Stimulated activated effector memory CD8-positive, alpha-beta T cell treated with anti-CD3 and anti-CD28 coated beads, Interleukin-12 subunit alpha, Interleukin-12 subunit beta, amount 100 ng/mL, for 72 hours (primary cell): ENCODE measurements at regions not wholly inside any gene's neighbourhood (a gene's known extent, or its start where the extent isn't known, plus 50 kb on each side); places are given as distances from the start of the nearest gene placed in this dataset.

Experiments
- ATAC-seq: fragments of 150-1000 bp; cut with Tn5 transposase; 2 replicates; pipeline ENCODE4 v1.10.0; 2021
- DNase-seq, 2 donors: peaks; one replicate each; pipeline ENCODE4 v3.0.0; 2021 to 2022; ENCODE audit warnings: low spot score in 2 of 2
- H3K27ac Mint-ChIP-seq: one replicate; pipeline ENCODE4 v1.8.0; 2022; ENCODE audit warnings: mild to moderate bottlenecking, mixed read lengths
- H3K36me3 Mint-ChIP-seq: one replicate; pipeline ENCODE4 v1.8.0; 2022; ENCODE audit warnings: mild to moderate bottlenecking, mixed read lengths
- H3K4me1 Mint-ChIP-seq: one replicate; pipeline ENCODE4 v1.8.0; 2022; ENCODE audit warnings: mixed read lengths
- H3K4me3 Mint-ChIP-seq: one replicate; pipeline ENCODE4 v1.8.0; 2022; ENCODE audit warnings: mild to moderate bottlenecking, mixed read lengths
- H3K9me3 Mint-ChIP-seq: one replicate; pipeline ENCODE4 v1.8.0; 2022; ENCODE audit warnings: mixed read lengths

DNA sequence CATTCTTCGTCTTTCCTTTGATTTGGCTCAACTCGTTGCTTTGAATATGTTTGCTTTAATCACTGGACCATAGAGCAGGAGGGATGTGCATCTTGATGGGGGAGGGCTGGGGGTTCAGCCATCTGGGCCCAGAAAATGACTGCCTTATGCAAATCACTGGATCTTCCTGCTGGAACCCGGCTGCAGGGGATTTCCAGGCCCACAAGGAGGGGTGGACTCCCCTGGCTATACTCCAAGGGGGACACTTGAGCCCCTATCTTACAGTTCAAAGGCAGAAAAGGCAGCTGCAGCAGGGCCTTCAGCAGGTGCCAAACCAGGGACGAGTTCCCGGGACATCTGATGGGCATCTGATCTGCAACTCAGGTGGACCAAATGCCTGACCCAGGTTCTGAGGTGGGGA is 122.5 kb downstream of the DICER1 start:
- Mint-ChIP-seq H3K9me3 (no peaks in the 10 kb centered on the region), H3K4me1 (no peaks in the 10 kb centered on the region), H3K4me3 (no peak overlapping the region), H3K36me3 (no peaks in the 10 kb centered on the region), H3K27ac (no peak overlapping the region)
- DNase-seq (no peak), ATAC-seq (no peak)

DNA sequence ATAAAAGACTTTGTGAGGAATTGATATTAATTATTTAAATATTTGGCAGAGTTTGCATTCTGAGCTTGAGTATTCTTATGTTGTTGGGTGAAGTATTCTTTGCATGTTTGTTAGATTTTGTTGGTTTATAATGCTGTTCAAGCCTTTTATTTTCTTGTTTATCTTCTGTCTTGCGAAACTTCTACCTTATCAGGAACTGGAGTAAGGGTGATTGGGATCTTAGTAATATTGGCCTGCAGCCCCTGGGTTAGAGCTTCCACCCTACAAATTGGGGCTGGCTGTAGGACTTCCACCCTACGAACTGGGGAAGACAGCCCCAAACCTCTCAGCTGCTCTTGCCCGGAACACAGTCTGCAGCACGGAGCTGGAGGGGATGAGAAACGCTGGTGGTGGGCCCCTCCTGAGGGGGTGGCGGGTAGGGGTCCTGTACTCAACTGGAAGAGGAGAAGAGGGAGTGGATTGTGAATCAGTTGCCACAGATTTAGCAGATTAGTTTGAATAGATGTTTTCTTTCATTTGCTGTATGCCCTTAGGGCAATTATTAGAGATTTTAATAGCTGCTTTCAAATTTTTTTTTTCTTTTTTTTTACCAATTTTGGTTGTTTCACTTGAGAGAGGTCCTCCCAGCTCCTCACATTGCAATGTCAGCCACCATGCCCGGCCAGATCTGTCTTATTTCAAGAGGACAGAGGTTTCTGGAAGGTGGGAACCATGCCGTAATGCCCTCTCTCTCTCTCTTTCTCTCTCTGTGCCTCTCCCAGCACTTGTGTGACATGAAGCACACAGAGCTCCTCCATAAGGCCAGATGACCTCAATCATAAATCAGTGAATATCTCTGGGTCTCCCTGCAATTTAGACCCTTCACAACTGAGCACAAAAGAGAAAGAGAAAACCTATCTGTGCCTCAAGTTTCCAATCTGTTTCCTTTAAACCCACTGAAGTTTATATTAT is 123.4 kb downstream of the DICER1 start:
- Mint-ChIP-seq H3K4me3 (no peak overlapping the region), H3K9me3 (no peaks in the 10 kb centered on the region), H3K4me1 (no peaks in the 10 kb centered on the region), H3K27ac (no peak overlapping the region), H3K36me3 (no peaks in the 10 kb centered on the region)
- DNase-seq, result no peak
- no peak for ATAC-seq

DNA sequence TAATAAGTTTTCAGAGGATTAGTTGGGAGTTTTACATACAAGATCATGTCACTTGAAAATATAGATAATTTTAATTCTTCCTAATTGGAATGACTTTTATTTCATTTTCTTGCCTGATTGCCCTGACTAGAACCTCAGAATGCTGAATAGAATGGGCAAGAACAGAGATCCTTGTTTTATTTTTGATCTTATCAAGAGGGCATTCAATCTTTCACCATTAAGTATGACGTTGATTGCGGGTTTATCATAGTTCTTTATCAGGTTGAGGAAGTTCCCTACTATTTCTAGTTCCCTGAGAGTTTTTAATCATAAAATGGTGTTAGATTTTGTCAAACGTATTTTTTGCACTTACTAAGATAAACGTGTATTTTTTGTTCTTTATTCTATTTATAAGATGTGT is 124.3 kb downstream of the DICER1 start:
- no peak overlapping the region for H3K4me3 Mint-ChIP-seq
- H3K4me1 Mint-ChIP-seq, result no peaks in the 10 kb centered on the region
- no peak overlapping the region for H3K27ac Mint-ChIP-seq
- DNase-seq (no peak), ATAC-seq (no peak)
- H3K36me3 Mint-ChIP-seq, result no peaks in the 10 kb centered on the region
- no peaks in the 10 kb centered on the region for H3K9me3 Mint-ChIP-seq

DNA sequence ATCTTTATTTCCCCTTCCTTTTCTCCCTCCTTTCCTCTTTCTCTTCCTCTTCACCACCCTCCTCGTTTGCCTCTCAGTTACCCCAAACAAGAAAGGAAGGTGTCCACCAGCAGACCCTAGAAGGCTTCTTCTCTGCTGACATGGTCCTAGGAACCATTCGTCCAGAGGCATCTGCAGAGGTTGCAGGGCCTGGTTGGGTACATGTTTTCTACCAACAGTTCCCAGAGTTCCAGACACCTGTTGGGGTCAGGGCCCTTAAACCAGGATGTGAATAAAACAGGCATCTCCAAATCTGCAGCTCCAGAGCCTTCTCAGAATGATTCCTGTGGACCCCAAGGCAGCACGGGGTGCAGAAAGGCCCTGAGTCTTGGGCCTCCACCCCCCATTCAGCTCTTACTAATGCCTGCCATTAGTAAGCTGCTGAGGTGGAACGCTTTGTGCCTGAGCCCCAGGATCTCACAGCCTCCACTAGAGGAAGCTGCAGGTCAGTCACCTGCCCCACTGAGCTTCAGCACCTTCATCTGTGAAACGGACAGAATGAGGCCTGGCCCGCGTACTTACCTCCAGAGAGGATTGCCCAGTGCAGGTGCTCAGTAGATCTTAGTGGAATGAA is 130.4 kb downstream of the DICER1 start:
- Mint-ChIP-seq H3K4me1 (no peaks in the 10 kb centered on the region), H3K9me3 (no peaks in the 10 kb centered on the region), H3K4me3 (no peak overlapping the region), H3K27ac (no peak overlapping the region), H3K36me3 (no peaks in the 10 kb centered on the region)
- DNase-seq, result no peak
- no peak for ATAC-seq

DNA sequence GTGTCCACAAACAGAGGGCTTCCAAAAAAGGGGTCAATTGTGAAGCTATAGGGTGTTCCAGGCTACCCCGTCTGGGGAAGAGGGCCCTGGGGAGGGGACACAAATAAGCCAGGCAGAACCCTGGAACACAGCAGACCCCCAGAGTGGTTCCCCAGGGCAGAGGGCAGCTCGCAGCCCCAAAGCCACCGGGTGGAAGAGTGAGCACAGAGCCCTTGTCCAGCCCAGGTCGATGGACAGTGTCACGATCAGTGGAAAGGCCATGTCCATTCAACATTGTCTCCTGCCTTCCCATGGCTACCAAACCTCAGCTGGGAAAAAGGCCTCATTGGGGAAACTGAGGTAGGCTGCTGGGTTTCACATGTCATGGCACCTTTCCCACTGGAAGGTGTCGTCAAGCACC is 131.4 kb downstream of the DICER1 start:
- Mint-ChIP-seq H3K9me3 (no peaks in the 10 kb centered on the region), H3K36me3 (no peaks in the 10 kb centered on the region), H3K4me3 (no peak overlapping the region), H3K4me1 (no peaks in the 10 kb centered on the region), H3K27ac (no peak overlapping the region)
- no peak for DNase-seq
- ATAC-seq, result no peak

DNA sequence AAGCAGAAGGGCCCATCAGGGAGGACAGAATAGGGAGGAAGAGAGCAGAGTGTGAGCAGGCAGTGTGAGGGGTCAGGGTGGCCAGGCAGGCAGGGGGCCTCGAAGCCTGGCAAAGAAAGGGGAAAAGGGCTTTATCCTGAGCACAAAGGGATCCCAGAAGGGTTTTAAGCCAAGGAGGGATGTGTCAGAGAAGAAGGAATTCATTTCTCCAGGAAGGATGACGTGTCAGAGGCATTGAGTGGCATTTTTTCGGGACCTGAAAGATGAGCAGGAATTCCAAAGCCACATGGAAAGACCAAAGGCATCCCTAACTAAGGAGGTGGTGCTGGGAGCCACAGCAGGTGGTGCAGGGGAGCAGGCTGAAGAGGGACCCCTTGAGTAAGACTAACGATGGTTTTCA is 132.1 kb downstream of the DICER1 start:
- Mint-ChIP-seq H3K4me1 (no peaks in the 10 kb centered on the region), H3K36me3 (no peaks in the 10 kb centered on the region), H3K27ac (no peak overlapping the region), H3K9me3 (no peaks in the 10 kb centered on the region), H3K4me3 (no peak overlapping the region)
- DNase-seq (no peak), ATAC-seq (no peak)

DNA sequence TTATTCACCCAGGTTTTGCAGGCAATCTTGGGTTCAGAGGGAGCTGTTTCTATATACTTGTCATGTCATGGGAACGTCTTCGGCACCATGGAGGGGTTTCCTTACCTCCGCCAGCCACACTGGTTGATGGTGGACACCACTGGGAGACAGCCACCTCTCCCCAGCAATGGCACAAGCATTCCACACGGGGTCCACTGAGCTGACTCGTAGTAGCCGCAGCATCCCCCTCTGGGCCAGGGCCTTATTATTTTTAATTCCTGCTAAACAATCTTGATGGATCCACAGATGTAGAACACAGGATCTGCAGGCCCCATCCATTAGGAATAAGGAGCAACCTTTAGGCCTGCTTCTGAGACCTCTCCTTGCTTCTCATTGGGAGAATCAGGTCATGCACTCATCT is 132.9 kb downstream of the DICER1 start:
- no peak for ATAC-seq

DNA sequence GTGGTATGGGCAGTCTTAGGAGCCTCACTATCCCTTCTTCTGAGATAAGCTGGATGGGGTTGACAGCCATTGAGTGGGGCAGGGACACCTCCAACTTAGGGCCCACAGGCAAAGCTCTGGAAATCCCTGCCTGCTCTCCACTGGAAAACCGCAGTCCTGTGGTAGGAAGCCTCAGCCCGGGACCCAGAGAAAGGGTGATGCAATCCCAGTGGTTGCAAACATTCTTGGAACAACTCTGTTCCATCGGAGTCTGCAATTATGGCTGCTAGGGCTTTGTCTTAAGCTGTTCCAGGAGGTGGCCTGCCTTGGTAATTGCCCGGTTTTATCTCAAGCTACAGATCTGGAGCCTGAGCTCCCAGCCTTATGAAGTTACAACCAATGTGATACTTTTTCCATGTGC is 133.4 kb downstream of the DICER1 start:
- DNase-seq, result no peak
- Mint-ChIP-seq H3K4me1 (no peaks in the 10 kb centered on the region), H3K9me3 (no peaks in the 10 kb centered on the region), H3K36me3 (no peaks in the 10 kb centered on the region), H3K27ac (no peak overlapping the region), H3K4me3 (no peak overlapping the region)
- ATAC-seq, result no peak

More for the DNA sequence above, 132.9 kb downstream of the DICER1 start:
- no peak overlapping the region for H3K27ac Mint-ChIP-seq
- no peak overlapping the region for H3K4me3 Mint-ChIP-seq
- DNase-seq, result no peak
- no peaks in the 10 kb centered on the region for H3K9me3 Mint-ChIP-seq
- no peaks in the 10 kb centered on the region for H3K4me1 Mint-ChIP-seq
- no peaks in the 10 kb centered on the region for H3K36me3 Mint-ChIP-seq

DNA sequence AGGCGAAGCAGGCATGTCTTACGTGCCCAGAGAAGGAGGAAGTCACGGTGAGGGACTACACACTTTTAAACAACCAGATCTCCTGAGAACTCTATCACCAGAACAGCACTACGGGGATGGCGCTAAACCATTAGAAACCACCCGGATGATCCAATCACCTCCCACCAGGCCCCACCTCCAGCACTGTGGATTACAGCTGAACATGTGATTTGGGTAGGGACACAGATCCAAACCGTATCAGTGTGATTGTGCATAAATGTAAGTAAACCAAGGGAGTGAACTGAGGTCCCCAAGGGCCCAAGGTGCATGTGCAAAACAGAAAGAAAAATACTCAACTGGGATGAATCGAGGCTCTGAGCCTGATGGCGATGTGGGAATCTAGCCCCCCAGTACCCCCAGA is 134.2 kb downstream of the DICER1 start:
- Mint-ChIP-seq H3K36me3 (no peaks in the 10 kb centered on the region), H3K27ac (no peak overlapping the region), H3K4me3 (no peak overlapping the region), H3K4me1 (no peaks in the 10 kb centered on the region), H3K9me3 (no peaks in the 10 kb centered on the region)
- ATAC-seq, result no peak
- no peak for DNase-seq

DNA sequence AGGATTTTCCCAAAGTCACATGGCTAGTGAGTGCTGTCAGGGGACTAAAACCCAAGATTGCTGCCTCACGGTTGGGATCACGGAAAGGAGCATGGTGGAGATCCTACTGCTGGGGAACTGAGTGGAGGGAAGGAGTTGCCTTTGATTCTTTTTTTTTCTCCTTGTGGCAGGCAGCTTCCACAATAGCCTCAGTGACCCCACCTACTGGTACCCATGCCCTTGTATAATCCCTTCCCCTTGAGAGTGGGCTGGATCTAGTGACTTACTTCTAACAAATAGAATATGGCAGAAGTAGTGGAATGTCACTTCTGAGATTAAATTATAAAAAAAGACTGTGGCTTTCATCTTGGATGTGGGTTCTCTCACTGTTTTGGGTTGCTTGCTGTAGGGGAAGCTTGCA is 135.7 kb downstream of the DICER1 start:
- Mint-ChIP-seq H3K36me3 (no peaks in the 10 kb centered on the region), H3K4me1 (no peaks in the 10 kb centered on the region), H3K4me3 (no peak overlapping the region), H3K9me3 (no peaks in the 10 kb centered on the region), H3K27ac (no peak overlapping the region)
- ATAC-seq, result no peak
- no peak for DNase-seq

DNA sequence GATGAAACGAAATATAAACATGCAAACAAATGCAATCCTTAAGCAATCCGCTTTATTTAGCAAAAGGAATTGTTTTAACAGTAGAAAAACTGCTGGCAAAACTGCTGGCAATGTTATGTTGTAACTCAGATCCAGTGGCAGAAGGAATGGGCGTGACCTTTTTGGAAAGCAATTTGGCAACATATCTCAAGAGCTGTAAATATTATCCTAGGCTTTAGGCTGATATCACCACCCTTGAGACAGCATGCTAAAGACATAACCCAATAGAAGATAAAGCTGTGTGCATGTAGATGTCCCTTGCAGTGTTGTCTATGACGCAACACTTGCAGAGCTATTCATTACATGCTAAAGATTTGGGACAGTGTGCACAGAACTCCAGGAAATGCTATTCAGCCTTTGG is 138.5 kb downstream of the DICER1 start:
- ATAC-seq, result no peak
- DNase-seq, result no peak
- H3K27ac Mint-ChIP-seq, result no peak overlapping the region
- H3K9me3 Mint-ChIP-seq, result no peaks in the 10 kb centered on the region
- H3K36me3 Mint-ChIP-seq, result no peaks in the 10 kb centered on the region
- no peaks in the 10 kb centered on the region for H3K4me1 Mint-ChIP-seq
- no peak overlapping the region for H3K4me3 Mint-ChIP-seq

DNA sequence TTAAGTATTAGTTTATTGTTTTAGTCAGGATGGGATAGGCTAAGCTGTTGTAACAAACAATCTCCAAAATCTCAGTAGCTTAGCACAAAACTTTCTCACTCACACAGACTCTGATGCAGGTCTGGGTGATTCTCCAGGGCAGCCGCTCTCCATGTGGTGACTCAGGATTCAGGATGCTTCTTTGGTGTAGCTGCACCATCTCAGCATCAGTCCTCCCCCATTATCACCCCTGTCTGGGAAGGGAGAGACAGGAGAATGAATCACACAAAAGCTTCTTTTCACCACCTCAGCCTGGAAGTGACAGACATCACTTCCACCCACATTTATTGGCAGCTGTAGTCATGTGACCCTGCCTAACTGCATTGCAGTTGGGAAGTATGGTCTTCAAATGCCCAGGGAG is 142.3 kb downstream of the DICER1 start:
- Mint-ChIP-seq H3K36me3 (no peaks in the 10 kb centered on the region), H3K4me1 (no peaks in the 10 kb centered on the region), H3K27ac (no peak overlapping the region), H3K9me3 (no peaks in the 10 kb centered on the region), H3K4me3 (no peak overlapping the region)
- ATAC-seq, result no peak
- DNase-seq, result no peak

DNA sequence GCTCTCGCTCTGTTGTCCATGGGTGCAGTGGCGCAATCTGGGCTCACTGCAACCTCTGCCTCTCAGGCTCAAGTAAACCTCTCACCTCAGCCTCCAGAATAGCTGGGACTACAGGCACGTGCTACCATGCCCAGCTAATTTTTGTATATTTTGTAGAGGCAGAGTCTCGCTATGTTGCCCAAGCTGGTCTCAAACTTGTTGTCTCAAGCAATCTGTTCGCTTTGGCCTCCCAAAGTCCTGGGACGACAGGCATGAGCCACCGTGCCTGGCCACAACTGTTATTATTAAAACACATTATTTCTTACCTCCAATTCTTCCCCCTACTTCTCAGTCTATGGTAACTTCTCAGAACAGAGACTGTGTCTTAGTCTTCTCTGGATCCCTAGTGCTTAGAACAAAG is 143.3 kb downstream of the DICER1 start:
- no peak overlapping the region for H3K27ac Mint-ChIP-seq
- no peak overlapping the region for H3K4me3 Mint-ChIP-seq
- no peaks in the 10 kb centered on the region for H3K36me3 Mint-ChIP-seq
- DNase-seq, result no peak
- no peaks in the 10 kb centered on the region for H3K4me1 Mint-ChIP-seq
- no peak for ATAC-seq
- no peaks in the 10 kb centered on the region for H3K9me3 Mint-ChIP-seq

DNA sequence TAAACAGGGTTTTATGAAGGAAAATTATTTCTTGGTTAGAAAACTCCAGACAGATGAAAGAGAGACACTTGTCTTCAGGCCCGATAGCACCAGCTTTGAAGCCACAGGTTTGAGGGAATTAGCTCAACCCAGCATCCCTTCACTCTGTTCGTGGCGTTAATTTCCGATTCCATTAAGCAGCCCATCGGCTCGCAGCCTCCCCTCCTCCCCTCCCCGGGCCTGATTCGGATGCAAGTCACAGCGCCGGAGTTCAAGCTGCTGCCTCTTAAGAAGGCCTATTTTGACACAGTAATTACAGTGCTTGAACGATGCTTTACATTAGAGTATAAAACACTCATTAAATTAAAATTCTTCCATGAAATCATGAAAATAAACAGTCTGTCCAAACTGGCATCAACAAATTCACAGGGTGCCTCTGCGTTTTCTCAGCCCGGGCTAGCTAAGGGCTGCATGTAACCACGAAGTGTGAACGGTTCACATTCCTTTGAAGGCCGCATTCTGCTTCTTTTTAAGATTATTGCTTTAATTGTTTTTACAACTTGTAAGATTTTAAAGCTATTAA is 145.8 kb downstream of the DICER1 start:
- no peak for ATAC-seq
- Mint-ChIP-seq H3K36me3 (no peaks in the 10 kb centered on the region), H3K4me3 (no peak overlapping the region), H3K4me1 (no peaks in the 10 kb centered on the region), H3K9me3 (no peaks in the 10 kb centered on the region), H3K27ac (no peak overlapping the region)
- DNase-seq, result no peak

DNA sequence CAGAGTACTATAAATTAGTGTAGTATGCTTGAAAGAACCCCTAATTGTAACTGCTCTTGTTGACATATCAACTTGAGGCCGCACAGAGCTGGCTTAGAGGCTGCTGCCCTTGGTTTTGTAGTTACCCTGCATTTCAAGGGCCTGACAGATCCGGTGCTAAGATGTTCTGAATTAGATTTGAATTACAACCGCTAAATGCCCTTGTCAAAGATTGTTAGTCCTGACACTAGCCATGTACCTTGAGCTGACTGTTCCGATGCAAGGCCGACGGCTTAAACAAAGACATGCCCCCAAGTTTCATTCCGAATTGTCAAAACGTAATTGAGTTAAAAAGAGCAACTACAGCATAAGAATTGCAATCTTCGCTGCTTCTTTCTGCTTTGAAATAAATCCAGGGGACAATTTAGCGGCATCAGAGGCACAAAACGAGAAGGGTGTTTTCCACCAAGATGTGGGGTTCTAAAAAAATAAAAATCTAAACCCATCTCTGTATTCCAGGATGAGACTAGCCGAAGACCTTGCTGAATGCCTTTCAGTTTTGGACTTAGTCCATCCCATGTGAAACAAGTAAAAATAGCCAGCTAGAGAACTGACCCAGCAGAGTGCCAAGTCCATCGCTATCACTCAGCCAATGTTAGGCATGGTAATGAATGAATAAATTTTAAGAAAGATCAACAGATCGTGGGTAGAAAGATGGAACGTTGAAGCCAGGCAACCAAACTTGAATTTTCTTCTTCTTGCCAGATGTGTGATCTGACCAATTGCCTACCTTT is 148.7 kb downstream of the DICER1 start:
- H3K27ac Mint-ChIP-seq, result no peak overlapping the region
- ATAC-seq, result no peak
- H3K9me3 Mint-ChIP-seq, result no peaks in the 10 kb centered on the region
- H3K36me3 Mint-ChIP-seq, result no peaks in the 10 kb centered on the region
- H3K4me3 Mint-ChIP-seq, result no peak overlapping the region
- no peaks in the 10 kb centered on the region for H3K4me1 Mint-ChIP-seq
- no peak for DNase-seq
